Pancreas (tissue), 10 donors: ENCODE measurements at regions not wholly inside any gene's neighbourhood (a gene's known extent, or its start where the extent isn't known, plus 50 kb on each side); places are given as distances from the start of the nearest gene placed in this dataset.

ENCODE experiments used
- ATAC-seq, 4 donors: fragments of 200-7000 bp; cut with Tn5 transposase; one replicate each; pipeline versions ENCODE4 v1.8.0 to v1.9.1; 2020; ENCODE audit warnings: mild to moderate bottlenecking in 4 of 4, moderate library complexity in 4 of 4
- DNase-seq, 6 donors: peaks; one replicate each; pipeline ENCODE4 v3.0.0-alpha.2; 2020
- FAIRE-seq: peaks from 2 replicates; lab custom pipeline; 2012; peaks lifted over from hg19 to GRCh38; lab: Jason Lieb, UNC
- H3K27ac ChIP-seq, 4 donors: fragments of 200-600 bp; sonication (generic); 1 replicate in 3 of 4; 2 replicates in 1 of 4; pipeline versions ENCODE4 v1.5.0 to v1.8.0; 2020
- H3K27me3 ChIP-seq, 4 donors: fragments of 200-600 bp; one replicate each; pipeline ENCODE4 v1.8.0; 2021
- H3K36me3 ChIP-seq, 3 donors: fragments of 200-600 bp; sonication (generic) in 1 of 3; one replicate each; pipeline versions ENCODE4 v1.5.0 to v1.8.0; 2020 to 2021
- H3K4me1 ChIP-seq, 3 donors: fragments of 200-600 bp; one replicate each; pipeline ENCODE4 v1.8.0; 2021
- H3K4me3 ChIP-seq, 4 donors: fragments of 200-600 bp; sonication (generic) in 2 of 4; one replicate each; pipeline versions ENCODE4 v1.5.0 to v1.8.0; 2020 to 2021
- H3K9me3 ChIP-seq, 4 donors: fragments of 200-600 bp; one replicate each; pipeline ENCODE4 v1.8.0; 2021
- CTCF ChIP-seq, 4 donors: fragments of 200-600 bp; sonication (generic) in 3 of 4; IDR thresholded peaks; one replicate each; pipeline versions ENCODE4 v1.5.0 to v1.8.0; 2021; ENCODE audit warnings: antibody characterized with exemption in 4 of 4
- WGBS, 2 donors: extraction: QIAGEN DNeasy Blood & Tissue Kit; methylation state at CpG; one replicate each; pipeline ENCODE4 v1.1.7; 2013; 5-methylcytosine and 5-hydroxymethylcytosine counted together
- intact Hi-C, 3 donors: fragments of 100-400 bp; cut with DNase I; formaldehyde crosslinking; loops; one replicate each; pipeline versions ENCODE4 v1.11.1 to v1.14.2; 2022
- donor health status: healthy with polysubstance abuse.
- donor health status: DM: no; HTN: no; CAD: no; lungs with moderate emphysema.
- donor health status: DM: no; HTN: no; CAD: no.
- donor health status: control.
- donor health status: control.
- donor health status: Bipolar disorder and iron deficiency.
- donor health status: DM: yes; HTN: yes; CAD: no.
- donor health status: DM: no; HTN: no; CAD: no.
- donor health status: DM: no; HTN: no; CAD: no.
- donor health status: DM: yes; HTN: yes; CAD: no.

GRCh38 chr10:29089091-29089490 lies 199.8 kb upstream of the LYZL1 start:
- no peak for DNase-seq
- Histone ChIP-seq H3K27ac (no peak overlapping the region), H3K36me3 (no peaks in the 10 kb centered on the region), H3K27me3 (no peaks in the 10 kb centered on the region), H3K4me3 (no peak overlapping the region), H3K4me1 (no peaks in the 10 kb centered on the region), H3K9me3 (no peaks in the 10 kb centered on the region)
- WGBS, 2 donors = 12 to 16% methylated on average over 2 of the region's 2 CpGs
- no peak for TF ChIP-seq CTCF (IDR thresholded peaks at IDR 0.05)
- intact Hi-C loops = no loop called here
- FAIRE-seq = no peak
- no peak for ATAC-seq

DNA sequence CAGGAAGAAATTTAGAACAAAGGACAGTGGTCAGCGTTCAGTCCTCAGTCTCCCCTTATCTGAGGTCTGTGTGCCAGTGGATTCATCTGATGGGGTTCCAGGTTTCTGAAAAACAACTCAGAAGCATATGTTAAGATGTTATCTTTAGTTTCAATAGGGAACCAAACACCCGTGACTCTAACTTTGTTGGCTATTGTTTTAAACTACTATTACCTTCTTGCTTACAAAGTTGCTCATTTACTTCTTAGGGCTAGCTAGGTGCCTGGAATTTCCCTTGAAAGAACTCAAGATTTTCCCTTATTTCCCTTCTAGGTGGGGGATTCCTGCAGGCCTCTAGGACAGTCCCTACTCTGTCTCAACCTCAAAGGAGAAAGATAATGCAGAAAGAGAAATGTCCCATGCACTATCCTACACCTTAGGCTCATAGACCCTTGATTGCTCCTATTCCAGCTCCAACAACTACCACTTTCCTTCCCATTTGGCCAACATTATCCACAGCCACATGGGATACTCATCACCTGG lies 192.5 kb upstream of the LYZL1 start:
- no peak for TF ChIP-seq CTCF (IDR thresholded peaks at IDR 0.05)

DNA sequence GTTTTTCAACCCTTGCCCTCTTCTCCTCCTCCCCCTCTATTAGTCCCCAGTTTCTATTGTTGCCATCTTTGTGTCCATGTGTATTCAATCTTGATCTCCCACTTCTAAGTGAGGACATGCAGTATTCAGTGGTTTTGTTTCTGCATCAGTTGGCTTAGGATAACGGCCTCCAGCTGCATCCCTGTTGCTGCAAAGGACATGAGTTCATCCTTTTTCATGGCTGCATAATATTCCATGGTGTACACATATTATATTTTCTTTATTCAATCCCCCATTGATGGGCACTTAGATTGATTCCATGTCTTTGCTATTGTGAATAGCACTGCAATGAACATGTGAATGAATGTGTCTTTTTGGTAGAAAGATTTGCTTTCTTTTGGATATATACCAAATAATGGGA lies 190.4 kb upstream of the LYZL1 start:
- ATAC-seq (no peak), FAIRE-seq (no peak), DNase-seq (no peak)
- no peak overlapping the region for H3K4me3 ChIP-seq
- intact Hi-C loops = no loop called here
- no peaks in the 10 kb centered on the region for H3K4me1 ChIP-seq
- no peaks in the 10 kb centered on the region for H3K36me3 ChIP-seq
- no peak for TF ChIP-seq CTCF (IDR thresholded peaks at IDR 0.05)
- no peak overlapping the region for H3K27ac ChIP-seq
- no peaks in the 10 kb centered on the region for H3K27me3 ChIP-seq
- no peaks in the 10 kb centered on the region for H3K9me3 ChIP-seq
- WGBS, 2 donors = 52 to 55% methylated on average over 1 of the region's 1 CpG

More for the DNA sequence above, 192.5 kb upstream of the LYZL1 start:
- H3K27ac ChIP-seq = no peak overlapping the region
- no peaks in the 10 kb centered on the region for H3K9me3 ChIP-seq
- H3K27me3 ChIP-seq = no peaks in the 10 kb centered on the region
- ATAC-seq = no peak
- H3K4me1 ChIP-seq = no peaks in the 10 kb centered on the region
- no peaks in the 10 kb centered on the region for H3K36me3 ChIP-seq
- no peak overlapping the region for H3K4me3 ChIP-seq
- 55 to 59% methylated on average over 2 of the region's 2 CpGs for WGBS, 2 donors
- DNase-seq = no peak
- no peak for FAIRE-seq
- intact Hi-C loops = no loop called here

DNA sequence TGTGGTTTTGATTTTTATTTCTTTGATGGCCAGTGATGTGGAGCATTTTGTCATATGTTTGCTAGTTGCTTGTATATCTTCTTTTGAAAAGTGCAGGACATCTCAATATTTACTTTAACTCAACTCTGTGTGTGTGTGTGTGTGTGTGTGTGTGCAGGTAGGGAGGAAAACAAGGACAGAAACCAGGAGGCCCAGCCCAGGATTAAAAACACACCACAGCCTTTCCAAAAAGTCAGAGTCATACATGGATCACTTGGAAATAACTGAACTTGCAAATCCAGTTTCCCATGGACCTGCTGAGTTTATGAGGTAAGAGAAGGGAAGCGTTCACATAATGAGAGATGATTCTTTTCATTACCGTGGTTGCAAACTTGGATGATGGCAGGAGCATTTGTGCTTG lies 189.9 kb upstream of the LYZL1 start:
- FAIRE-seq (no peak), ATAC-seq (no peak), DNase-seq (no peak)
- H3K27ac ChIP-seq = no peak overlapping the region
- H3K4me1 ChIP-seq = no peaks in the 10 kb centered on the region
- no peak overlapping the region for H3K4me3 ChIP-seq
- no peaks in the 10 kb centered on the region for H3K27me3 ChIP-seq
- no peaks in the 10 kb centered on the region for H3K36me3 ChIP-seq
- 34 to 42% methylated on average over 2 of the region's 2 CpGs for WGBS, 2 donors
- no peak for TF ChIP-seq CTCF (IDR thresholded peaks at IDR 0.05)
- H3K9me3 ChIP-seq = no peaks in the 10 kb centered on the region
- intact Hi-C loops = no loop called here

GRCh38 chr10:29099415-29099814 lies 189.5 kb upstream of the LYZL1 start:
- no peak for TF ChIP-seq CTCF (IDR thresholded peaks at IDR 0.05)
- Histone ChIP-seq H3K27me3 (no peaks in the 10 kb centered on the region), H3K9me3 (no peaks in the 10 kb centered on the region), H3K4me3 (no peak overlapping the region), H3K27ac (no peak overlapping the region), H3K36me3 (no peaks in the 10 kb centered on the region), H3K4me1 (no peaks in the 10 kb centered on the region)
- DNase-seq (no peak), FAIRE-seq (no peak), ATAC-seq (no peak)
- intact Hi-C loops = no loop called here
- 78% methylated on average over 5 of the region's 5 CpGs for WGBS, 2 donors
